ENCODE measurements at regions not wholly inside any gene's neighbourhood (a gene's known extent, or its start where the extent isn't known, plus 50 kb on each side); places are given as distances from the start of the nearest gene placed in this dataset.

DNA sequence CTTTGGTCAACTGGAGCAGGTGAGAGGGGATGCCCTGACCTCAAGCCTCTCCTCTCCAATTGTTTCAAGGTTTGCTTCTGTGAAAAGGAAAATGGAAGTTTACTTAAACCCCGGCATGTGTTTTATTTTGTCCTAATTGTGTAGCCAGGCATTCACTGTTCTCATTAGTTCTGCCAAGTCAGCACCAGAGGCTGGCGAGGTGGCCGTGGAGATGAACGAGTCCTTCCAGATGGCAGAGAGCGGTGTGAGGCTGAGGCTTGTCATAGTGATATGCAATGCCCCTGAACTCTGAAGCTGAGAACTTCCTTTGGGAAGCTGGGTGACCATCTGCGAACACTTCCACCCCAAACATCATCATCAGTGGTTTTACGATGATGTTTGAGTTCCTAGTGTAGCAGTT, 199.6 kb downstream of the TJP1 start:
- no peak for DNase-seq (ENCODE audit: low read depth)
- no peak overlapping the region for H3K4me3 ChIP-seq (ENCODE audit: control insufficient read depth, low read depth, low read length)
- TF ChIP-seq, protein P1, sequence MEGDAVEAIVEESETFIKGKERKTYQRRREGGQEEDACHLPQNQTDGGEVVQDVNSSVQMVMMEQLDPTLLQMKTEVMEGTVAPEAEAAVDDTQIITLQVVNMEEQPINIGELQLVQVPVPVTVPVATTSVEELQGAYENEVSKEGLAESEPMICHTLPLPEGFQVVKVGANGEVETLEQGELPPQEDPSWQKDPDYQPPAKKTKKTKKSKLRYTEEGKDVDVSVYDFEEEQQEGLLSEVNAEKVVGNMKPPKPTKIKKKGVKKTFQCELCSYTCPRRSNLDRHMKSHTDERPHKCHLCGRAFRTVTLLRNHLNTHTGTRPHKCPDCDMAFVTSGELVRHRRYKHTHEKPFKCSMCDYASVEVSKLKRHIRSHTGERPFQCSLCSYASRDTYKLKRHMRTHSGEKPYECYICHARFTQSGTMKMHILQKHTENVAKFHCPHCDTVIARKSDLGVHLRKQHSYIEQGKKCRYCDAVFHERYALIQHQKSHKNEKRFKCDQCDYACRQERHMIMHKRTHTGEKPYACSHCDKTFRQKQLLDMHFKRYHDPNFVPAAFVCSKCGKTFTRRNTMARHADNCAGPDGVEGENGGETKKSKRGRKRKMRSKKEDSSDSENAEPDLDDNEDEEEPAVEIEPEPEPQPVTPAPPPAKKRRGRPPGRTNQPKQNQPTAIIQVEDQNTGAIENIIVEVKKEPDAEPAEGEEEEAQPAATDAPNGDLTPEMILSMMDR (IDR thresholded peaks at IDR 0.05; ENCODE audit: control insufficient read depth, insufficient read depth, low read depth, low read length, missing control alignments), result no peak

DNA sequence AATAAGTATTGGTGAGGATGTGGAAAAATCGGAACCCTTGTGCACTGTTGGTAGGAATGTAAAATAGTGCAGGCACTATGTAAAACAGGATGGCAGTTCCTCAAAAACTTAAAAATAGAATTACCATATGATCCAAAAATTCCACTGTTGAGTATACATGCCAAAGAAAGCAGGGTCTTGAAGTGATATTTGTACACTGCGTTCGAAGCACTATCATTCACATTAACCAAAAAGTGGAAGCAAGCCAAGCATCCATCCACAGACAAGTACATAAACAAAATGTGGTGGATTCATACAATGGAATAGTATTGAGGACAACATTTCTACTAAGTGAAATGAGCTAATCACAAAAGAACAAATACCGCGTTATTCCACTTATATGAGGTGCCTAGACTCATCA, 200.7 kb downstream of the TJP1 start:
- no peak overlapping the region for H3K4me3 ChIP-seq (ENCODE audit: control insufficient read depth, low read depth, low read length)
- DNase-seq (ENCODE audit: low read depth), result no peak
- TF ChIP-seq, protein P1 (IDR thresholded peaks at IDR 0.05; ENCODE audit: control insufficient read depth, insufficient read depth, low read depth, low read length, missing control alignments), result no peak

DNA sequence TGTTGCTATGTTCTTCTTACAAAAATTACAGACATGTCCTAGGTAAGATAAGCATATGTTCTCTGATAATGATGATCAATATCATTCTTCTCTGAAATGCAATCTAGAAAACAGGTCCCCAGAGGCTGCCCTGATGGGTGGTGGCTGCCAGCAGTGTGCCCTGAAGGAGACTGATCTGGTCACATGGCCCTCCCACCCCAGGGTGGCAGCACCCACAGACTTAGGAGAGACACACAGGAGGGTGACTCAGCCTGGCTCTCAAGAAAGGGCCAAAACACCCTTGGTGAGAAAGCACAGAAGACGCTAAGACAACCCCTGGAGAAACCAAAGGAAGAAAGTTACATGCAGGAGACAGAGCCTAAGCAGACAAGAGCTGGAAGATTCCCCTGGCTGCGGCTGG, 203.7 kb downstream of the TJP1 start:
- H3K4me3 ChIP-seq (ENCODE audit: control insufficient read depth, low read depth, low read length), result no peak overlapping the region
- TF ChIP-seq, protein P1 (IDR thresholded peaks at IDR 0.05; ENCODE audit: control insufficient read depth, insufficient read depth, low read depth, low read length, missing control alignments), result no peak
- DNase-seq (ENCODE audit: low read depth), result no peak

DNA sequence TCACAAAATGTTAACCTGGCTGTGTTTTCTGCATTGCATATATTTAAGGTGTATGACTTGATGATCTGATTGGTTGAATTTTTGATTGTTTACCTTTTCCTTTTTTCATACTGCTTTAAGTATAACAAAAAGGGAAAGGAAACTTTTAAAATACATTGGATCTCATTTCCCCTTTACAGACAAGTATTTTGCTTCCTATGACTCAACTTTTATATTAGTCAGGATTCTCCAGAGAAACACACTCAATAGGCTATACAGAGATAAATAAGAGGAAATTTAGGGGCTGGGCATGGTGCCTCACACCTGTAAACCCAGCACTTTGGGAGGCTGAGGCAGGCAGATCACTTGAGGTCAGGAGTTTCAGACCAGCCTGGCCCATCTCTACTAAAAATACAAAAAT, 205.8 kb downstream of the TJP1 start:
- no peak overlapping the region for H3K4me3 ChIP-seq (ENCODE audit: control insufficient read depth, low read depth, low read length)
- TF ChIP-seq, protein P1 (IDR thresholded peaks at IDR 0.05; ENCODE audit: control insufficient read depth, insufficient read depth, low read depth, low read length, missing control alignments), result no peak
- DNase-seq (ENCODE audit: low read depth), result no peak

DNA sequence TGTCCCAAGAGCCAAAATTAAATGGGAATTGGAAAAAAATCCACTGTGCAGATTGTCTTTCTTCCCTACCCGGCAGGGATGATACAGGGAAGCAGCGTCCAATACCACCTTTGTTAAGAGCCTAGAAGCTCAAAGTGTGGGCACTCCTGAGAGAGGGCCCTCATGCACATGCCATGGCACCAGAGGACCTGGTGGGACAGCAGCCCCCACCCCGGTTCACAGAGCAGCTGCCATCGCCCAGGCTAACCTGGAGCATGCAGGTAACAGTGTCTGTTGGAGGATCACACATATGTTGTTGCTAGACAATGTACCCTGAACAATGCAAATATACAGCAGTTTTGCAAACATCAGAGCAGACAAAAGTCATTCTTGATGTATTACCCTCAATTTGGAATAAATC, 206.5 kb downstream of the TJP1 start:
- no peak overlapping the region for H3K4me3 ChIP-seq (ENCODE audit: control insufficient read depth, low read depth, low read length)
- no peak for DNase-seq (ENCODE audit: low read depth)
- TF ChIP-seq, protein P1 (IDR thresholded peaks at IDR 0.05; ENCODE audit: control insufficient read depth, insufficient read depth, low read depth, low read length, missing control alignments), result no peak

DNA sequence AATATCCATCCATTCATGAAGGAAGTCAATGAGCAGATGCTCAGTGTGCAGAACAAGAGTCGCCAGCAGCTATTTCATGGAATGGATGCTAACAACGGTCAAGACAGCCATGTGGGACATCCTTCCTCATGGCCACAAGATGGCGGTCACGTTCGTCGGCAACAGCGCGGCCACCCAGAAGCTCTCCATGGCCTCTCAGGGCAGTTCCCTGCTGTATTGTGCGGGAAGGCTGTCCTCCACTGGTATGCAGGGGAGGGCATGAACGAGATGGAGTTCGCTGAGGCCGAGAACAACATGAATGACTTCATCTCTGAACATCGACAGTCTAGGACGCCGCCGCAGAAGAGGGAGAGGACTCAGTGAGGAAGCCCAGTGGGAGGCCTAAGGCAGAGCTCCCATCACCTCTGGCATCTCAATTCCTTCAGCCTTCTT, 208.3 kb downstream of the TJP1 start:
- DNase-seq (ENCODE audit: low read depth), result no peak
- H3K4me3 ChIP-seq (ENCODE audit: control insufficient read depth, low read depth, low read length), result no peak overlapping the region
- TF ChIP-seq, protein P1 (IDR thresholded peaks at IDR 0.05; ENCODE audit: control insufficient read depth, insufficient read depth, low read depth, low read length, missing control alignments), result peak; percentile 48

DNA sequence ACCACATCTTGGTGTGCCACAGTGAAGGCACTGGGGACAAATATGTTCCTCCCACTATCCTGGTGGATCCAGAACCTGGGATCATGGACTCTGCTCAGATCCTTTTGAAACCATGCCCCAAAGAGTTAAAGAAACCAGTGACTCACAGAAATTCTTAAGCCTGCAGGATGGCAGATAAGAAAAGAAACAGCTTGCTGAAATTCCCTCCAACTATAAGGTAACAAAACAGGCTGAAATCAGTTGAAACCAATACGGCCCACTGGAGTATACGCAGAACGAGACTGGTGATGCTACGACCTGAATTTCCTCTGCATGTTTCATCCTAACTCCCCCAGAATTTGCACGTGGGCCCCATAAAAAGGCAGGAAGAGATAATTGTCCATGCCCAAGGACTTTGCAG, 209.6 kb downstream of the TJP1 start:
- DNase-seq (ENCODE audit: low read depth), result no peak
- H3K4me3 ChIP-seq (ENCODE audit: control insufficient read depth, low read depth, low read length), result no peak overlapping the region
- TF ChIP-seq, protein P1 (IDR thresholded peaks at IDR 0.05; ENCODE audit: control insufficient read depth, insufficient read depth, low read depth, low read length, missing control alignments), result no peak
